Bronchial epithelial cell (primary cell): ENCODE measurements at regions not wholly inside any gene's neighbourhood (a gene's known extent, or its start where the extent isn't known, plus 50 kb on each side); places are given as distances from the start of the nearest gene placed in this dataset.

ENCODE experiments used
- DNase-seq: peaks from one replicate; pipeline ENCODE4 v3.0.0-alpha.2; 2010; ENCODE audit warnings: low read depth
- FAIRE-seq: peaks from 2 replicates; lab custom pipeline; 2011; peaks lifted over from hg19 to GRCh38; lab: Jason Lieb, UNC
- H3K27me3 ChIP-seq: 2 replicates; pipeline ENCODE4 v1.5.1; 2011; ENCODE audit warnings: low read length; ENCODE audit not compliant: control insufficient read depth, insufficient read depth
- H3K36me3 ChIP-seq: 2 replicates; pipeline ENCODE4 v1.5.1; 2011; ENCODE audit warnings: low read length; ENCODE audit not compliant: control insufficient read depth, insufficient read depth
- H3K4me3 ChIP-seq: 2 replicates; pipeline ENCODE4 v1.5.1; 2011; ENCODE audit warnings: mild to moderate bottlenecking, low read depth, low read length, control low read depth
- CTCF ChIP-seq: IDR thresholded peaks from 2 replicates; pipeline ENCODE4 v1.5.1; 2011; ENCODE audit warnings: mild to moderate bottlenecking, moderate library complexity, low read length, control low read depth, inconsistent platforms; ENCODE audit not compliant: insufficient read depth, severe bottlenecking

- DNase-seq (no peak), FAIRE-seq (no peak)
Measured at GRCh38 chr2:190827720-190828119, 52.9 kb upstream of the GLS start.

GRCh38 chr2:190829642-190830041 lies 51.0 kb upstream of the GLS start:
- FAIRE-seq = no peak
- DNase-seq = no peak
- H3K27me3 ChIP-seq = no peaks in the 10 kb centered on the region
- no peaks in the 10 kb centered on the region for H3K36me3 ChIP-seq
- TF ChIP-seq CTCF = no peak
- H3K4me3 ChIP-seq = no peak overlapping the region

More at GRCh38 chr2:190827720-190828119, 52.9 kb upstream of the GLS start:
- no peak for TF ChIP-seq CTCF
- Histone ChIP-seq H3K27me3 (no peaks in the 10 kb centered on the region), H3K36me3 (no peaks in the 10 kb centered on the region), H3K4me3 (no peak overlapping the region)
